ENCODE measurements at regions not wholly inside any gene's neighbourhood (a gene's known extent, or its start where the extent isn't known, plus 50 kb on each side); places are given as distances from the start of the nearest gene placed in this dataset.

DNA sequence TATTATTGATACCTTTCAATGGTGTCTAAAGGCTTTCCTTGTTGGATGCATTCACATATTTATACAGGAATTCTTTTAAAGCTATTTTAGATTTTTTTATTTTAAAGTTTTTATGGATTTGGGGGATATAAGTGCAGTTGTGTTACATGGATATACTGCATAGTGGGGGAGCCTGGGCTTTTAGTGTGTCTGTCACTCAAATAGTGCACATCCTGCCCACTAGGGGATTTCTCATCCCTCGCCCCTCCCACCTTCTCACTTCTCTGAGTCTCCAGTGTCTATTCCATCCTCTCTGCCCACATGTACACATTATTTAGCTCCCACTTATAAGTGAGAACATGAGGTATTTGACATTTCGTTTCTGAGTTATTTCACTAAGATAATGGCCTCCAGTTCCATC lies 154.0 kb upstream of the MKI67 start:
- Histone ChIP-seq H4K20me1 (ENCODE audit: low read depth) (no peaks in the 10 kb centered on the region), H3K9ac (no peak overlapping the region), H3K27ac (no peak overlapping the region), H3K79me2 (ENCODE audit: low read depth) (no peaks in the 10 kb centered on the region), H3K4me2 (no peak overlapping the region), H2AFZ (replicated peaks) (no peak overlapping the region), H3K36me3 (no peaks in the 10 kb centered on the region), H3K4me3 (no peak overlapping the region), H3K4me1 (peaks cover 5% of the 10 kb centered on the region), H3K9me3 (ENCODE audit: low read depth) (no peaks in the 10 kb centered on the region), H3K27me3 (peaks cover 17% of the 10 kb centered on the region), H3F3A (ENCODE audit: low read depth) (no peaks in the 10 kb centered on the region)
- Mint-ChIP-seq H3K4me3 (no peak overlapping the region), H3K4me1 (peaks cover 3% of the 10 kb centered on the region), H3K27ac (no peak overlapping the region), H3K36me3 (no peaks in the 10 kb centered on the region), H3K27me3 (ENCODE audit: insufficient read depth, low read depth) (peaks cover 9% of the 10 kb centered on the region), H3K9me3 (no peaks in the 10 kb centered on the region)
- TF ChIP-seq EZH2phosphoT487 (IDR thresholded peaks at IDR 0.05) (no peak), EZH2 (IDR thresholded peaks at IDR 0.05) (no peak)
- TF ChIP-seq, protein P1, sequence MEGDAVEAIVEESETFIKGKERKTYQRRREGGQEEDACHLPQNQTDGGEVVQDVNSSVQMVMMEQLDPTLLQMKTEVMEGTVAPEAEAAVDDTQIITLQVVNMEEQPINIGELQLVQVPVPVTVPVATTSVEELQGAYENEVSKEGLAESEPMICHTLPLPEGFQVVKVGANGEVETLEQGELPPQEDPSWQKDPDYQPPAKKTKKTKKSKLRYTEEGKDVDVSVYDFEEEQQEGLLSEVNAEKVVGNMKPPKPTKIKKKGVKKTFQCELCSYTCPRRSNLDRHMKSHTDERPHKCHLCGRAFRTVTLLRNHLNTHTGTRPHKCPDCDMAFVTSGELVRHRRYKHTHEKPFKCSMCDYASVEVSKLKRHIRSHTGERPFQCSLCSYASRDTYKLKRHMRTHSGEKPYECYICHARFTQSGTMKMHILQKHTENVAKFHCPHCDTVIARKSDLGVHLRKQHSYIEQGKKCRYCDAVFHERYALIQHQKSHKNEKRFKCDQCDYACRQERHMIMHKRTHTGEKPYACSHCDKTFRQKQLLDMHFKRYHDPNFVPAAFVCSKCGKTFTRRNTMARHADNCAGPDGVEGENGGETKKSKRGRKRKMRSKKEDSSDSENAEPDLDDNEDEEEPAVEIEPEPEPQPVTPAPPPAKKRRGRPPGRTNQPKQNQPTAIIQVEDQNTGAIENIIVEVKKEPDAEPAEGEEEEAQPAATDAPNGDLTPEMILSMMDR (IDR thresholded peaks at IDR 0.05), result no peak
- no peak for DNase-seq (ENCODE audit: low spot score)

DNA sequence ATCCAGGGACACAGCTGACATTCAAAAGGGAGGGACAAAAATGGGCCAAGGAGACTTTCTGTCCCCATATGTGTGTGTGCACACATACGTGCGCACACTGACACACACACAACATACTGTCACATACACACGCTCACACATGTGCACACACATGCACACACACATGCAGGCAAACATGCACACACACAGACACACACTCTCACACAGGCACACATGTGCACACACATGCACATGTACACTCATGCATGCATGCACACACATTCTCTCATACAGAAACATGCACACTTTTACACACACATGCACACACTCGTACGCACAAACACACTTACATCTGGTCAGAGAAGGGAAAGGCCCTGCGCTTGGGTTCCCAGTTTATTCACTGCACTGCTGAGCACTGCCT lies 155.1 kb upstream of the MKI67 start:
- H4K20me1 ChIP-seq (ENCODE audit: low read depth), result no peaks in the 10 kb centered on the region
- no peak for TF ChIP-seq EZH2 (IDR thresholded peaks at IDR 0.05)
- no peak for TF ChIP-seq EZH2phosphoT487 (IDR thresholded peaks at IDR 0.05)
- TF ChIP-seq, protein P1 (IDR thresholded peaks at IDR 0.05), result no peak
- no peaks in the 10 kb centered on the region for H3K9me3 Mint-ChIP-seq
- no peak for DNase-seq (ENCODE audit: low spot score)
- no peak overlapping the region for H2AFZ ChIP-seq (replicated peaks)
- no peak overlapping the region for H3K9ac ChIP-seq
- peaks cover 5% of the 10 kb centered on the region for H3K4me1 ChIP-seq
- H3K79me2 ChIP-seq (ENCODE audit: low read depth), result no peaks in the 10 kb centered on the region
- no peak overlapping the region for H3K4me3 ChIP-seq
- H3K27ac ChIP-seq, result no peak overlapping the region
- no peaks in the 10 kb centered on the region for H3K9me3 ChIP-seq (ENCODE audit: low read depth)
- peaks cover 3% of the 10 kb centered on the region for H3K4me1 Mint-ChIP-seq
- peaks cover 3% of the 10 kb centered on the region for H3F3A ChIP-seq (ENCODE audit: low read depth)
- H3K36me3 Mint-ChIP-seq, result no peaks in the 10 kb centered on the region
- peaks cover 28% of the 10 kb centered on the region for H3K27me3 ChIP-seq
- no peak overlapping the region for H3K4me2 ChIP-seq
- H3K27ac Mint-ChIP-seq, result no peak overlapping the region
- H3K27me3 Mint-ChIP-seq (ENCODE audit: insufficient read depth, low read depth), result peaks cover 20% of the 10 kb centered on the region
- H3K4me3 Mint-ChIP-seq, result no peak overlapping the region
- no peaks in the 10 kb centered on the region for H3K36me3 ChIP-seq

DNA sequence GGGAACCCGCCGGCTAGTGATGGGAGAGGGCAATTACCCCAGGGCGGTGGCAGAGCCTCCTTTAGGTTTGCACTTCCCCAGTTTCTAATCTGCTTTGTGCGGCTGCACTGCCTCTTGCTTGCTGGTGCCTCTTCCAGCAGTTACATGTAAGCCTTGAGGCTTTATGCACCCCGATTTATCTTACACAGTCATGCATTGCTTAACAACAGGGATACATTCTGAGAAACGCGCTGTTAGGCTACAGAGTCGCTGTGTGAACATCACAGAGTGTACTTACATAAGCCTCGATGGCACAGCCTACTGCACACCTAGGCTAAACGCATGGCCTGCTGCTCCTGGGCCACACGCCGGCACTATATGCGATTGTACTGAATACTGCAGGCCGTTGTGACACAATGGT lies 155.6 kb upstream of the MKI67 start:
- peaks cover 4% of the 10 kb centered on the region for H3F3A ChIP-seq (ENCODE audit: low read depth)
- H3K79me2 ChIP-seq (ENCODE audit: low read depth), result no peaks in the 10 kb centered on the region
- no peak overlapping the region for H3K4me3 ChIP-seq
- H3K9me3 ChIP-seq (ENCODE audit: low read depth), result no peaks in the 10 kb centered on the region
- H3K27me3 ChIP-seq, result peaks cover 33% of the 10 kb centered on the region
- no peak overlapping the region for H3K9ac ChIP-seq
- H3K4me1 Mint-ChIP-seq, result peaks cover 3% of the 10 kb centered on the region
- no peak for DNase-seq (ENCODE audit: low spot score)
- H3K4me3 Mint-ChIP-seq, result no peak overlapping the region
- no peaks in the 10 kb centered on the region for H3K36me3 Mint-ChIP-seq
- H3K27ac ChIP-seq, result no peak overlapping the region
- H3K27ac Mint-ChIP-seq, result no peak overlapping the region
- peaks cover 21% of the 10 kb centered on the region for H3K27me3 Mint-ChIP-seq (ENCODE audit: insufficient read depth, low read depth)
- peaks cover 5% of the 10 kb centered on the region for H3K4me1 ChIP-seq
- H3K9me3 Mint-ChIP-seq, result no peaks in the 10 kb centered on the region
- no peak overlapping the region for H2AFZ ChIP-seq (replicated peaks)
- no peak overlapping the region for H3K4me2 ChIP-seq
- H3K36me3 ChIP-seq, result no peaks in the 10 kb centered on the region
- H4K20me1 ChIP-seq (ENCODE audit: low read depth), result no peaks in the 10 kb centered on the region
- TF ChIP-seq, protein P1 (IDR thresholded peaks at IDR 0.05), result no peak
- no peak for TF ChIP-seq EZH2phosphoT487 (IDR thresholded peaks at IDR 0.05)
- no peak for TF ChIP-seq EZH2 (IDR thresholded peaks at IDR 0.05)
